Heart right ventricle (tissue), 16 donors: ENCODE measurements at regions not wholly inside any gene's neighbourhood (a gene's known extent, or its start where the extent isn't known, plus 50 kb on each side); places are given as distances from the start of the nearest gene placed in this dataset.
"Not testable (repeated sequence)": the region's sequence is repeated elsewhere in the genome, so short reads cannot be mapped to it uniquely, and the experiment has no call there.

Experiments
- ATAC-seq, 8 donors: fragments of 200-7000 bp; cut with Tn5 transposase; one replicate each; pipeline ENCODE4 v1.9.1; 2020; ENCODE audit warnings: mild to moderate bottlenecking in 8 of 8, moderate library complexity in 8 of 8, moderate number of reproducible peaks in 1 of 8
- DNase-seq, 2 donors: peaks; one replicate each; pipeline ENCODE4 v3.0.0-alpha.2; 2020
- H3K27ac ChIP-seq, 10 donors: fragments of 200-600 bp; sonication (generic) in 2 of 10; one replicate each; pipeline versions ENCODE4 v1.5.0 to v1.8.0; 2020 to 2022; ENCODE audit warnings: mild to moderate bottlenecking in 3 of 10
- H3K27me3 ChIP-seq, 7 donors: fragments of 200-600 bp; one replicate each; pipeline ENCODE4 v1.8.0; 2021 to 2022; ENCODE audit warnings: mild to moderate bottlenecking in 2 of 7
- H3K36me3 ChIP-seq, 9 donors: fragments of 200-600 bp; sonication (generic) in 1 of 9; one replicate each; pipeline versions ENCODE4 v1.5.0 to v1.8.0; 2020 to 2022; ENCODE audit warnings: mild to moderate bottlenecking in 2 of 9
- H3K4me1 ChIP-seq, 9 donors: fragments of 200-600 bp; sonication (generic) in 1 of 9; one replicate each; pipeline versions ENCODE4 v1.5.0 to v1.8.0; 2020 to 2022; ENCODE audit warnings: mild to moderate bottlenecking in 4 of 9
- H3K4me3 ChIP-seq, 10 donors: fragments of 200-600 bp; sonication (generic) in 2 of 10; one replicate each; pipeline versions ENCODE4 v1.5.0 to v1.8.0; 2020 to 2022; ENCODE audit warnings: mild to moderate bottlenecking in 7 of 10, moderate library complexity in 2 of 10
- H3K9me3 ChIP-seq, 11 donors: fragments of 200-600 bp in 10 of 11; sonication (generic) in 2 of 11; one replicate each; pipeline versions ENCODE4 v1.5.0 to v1.8.0; 2013 to 2022; ENCODE audit warnings: mild to moderate bottlenecking in 2 of 11, control low read depth in 1 of 11, moderate library complexity in 1 of 11
- CTCF ChIP-seq, 9 donors: fragments of 200-600 bp; sonication (generic) in 2 of 9; IDR thresholded peaks; one replicate each; pipeline versions ENCODE4 v1.5.0 to v1.8.0; 2021 to 2022; ENCODE audit warnings: antibody characterized with exemption in 9 of 9, mild to moderate bottlenecking in 5 of 9, moderate library complexity in 1 of 9
- WGBS, 2 donors: extraction: QIAGEN DNeasy Blood & Tissue Kit; methylation state at CpG; one replicate each; pipeline ENCODE4 v1.1.7; 2013; ENCODE audit warnings: inconsistent platforms in 1 of 2; 5-methylcytosine and 5-hydroxymethylcytosine counted together
- intact Hi-C, 10 donors: fragments of 100-400 bp; cut with DNase I; formaldehyde crosslinking; loops; one replicate each; pipeline versions ENCODE4 v1.11.1 to v1.14.2; 2022
- donor health status: Arrhythmogenic right ventricular cardiomyopathy.
- donor health status: ischemic (EF 13 %, LVEDD 7.1; RV severe dilation, severe dysfunction).
- donor health status: healthy with polysubstance abuse.
- donor health status: DM: no; HTN: yes; CAD: no.
- donor health status: DM: no; HTN: no; CAD: no.
- donor health status: ischemic (EF 25% LVEDD 6.9; RV normal size, moderate dysfunction).
- donor health status: ischemic (EF 25% LVEDD 5.7; RV mildly dilated, moderate dysfunction).
- donor health status: healthy.
- donor health status: DM: yes; HTN: yes; CAD: no.
- donor health status: Ischemic cardiomyopathy.
- donor health status: ischemic (EF 35%, LVEDD 5.7; RV mildly dilated, moderate dysfunction).
- donor health status: nonischemic (EF 11% LVEDD 7.7; RV severe dilation, severe dysfunction).
- donor health status: DM: yes; HTN: yes; CAD: no.
- donor health status: PGD.
- donor health status: ischemic (EF 29% LVEDD 5.4; RV normal size, mild dysfunction).
- donor health status: nonischemic (EF 23%, LVEDD 6.1; RV moderate dilation, normal function).

GRCh38 chr2:147424766-147425165 is 420.1 kb upstream of the ACVR2A start:
- 92 to 94% methylated on average over 1 of the region's 1 CpG for WGBS, 2 donors
- ATAC-seq (no peak), DNase-seq (no peak)
- Histone ChIP-seq H3K4me1 (peaks cover 0 to 12% (median 0%) of the 10 kb centered on the region in 9 donors), H3K27me3 (no peaks in the 10 kb centered on the region), H3K9me3 (no peaks in the 10 kb centered on the region), H3K27ac (no peak overlapping the region), H3K4me3 (no peak overlapping the region), H3K36me3 (no peaks in the 10 kb centered on the region)
- intact Hi-C loops, result no loop called here
- TF ChIP-seq CTCF (IDR thresholded peaks at IDR 0.05), result no peak

GRCh38 chr2:147420947-147421675 is 423.7 kb upstream of the ACVR2A start:
- Histone ChIP-seq H3K36me3 (no peaks in the 10 kb centered on the region), H3K4me3 (no peak overlapping the region), H3K4me1 (peaks cover 0 to 12% (median 0%) of the 10 kb centered on the region in 9 donors), H3K27me3 (no peaks in the 10 kb centered on the region), H3K27ac (no peak overlapping the region), H3K9me3 (no peaks in the 10 kb centered on the region)
- no peak for TF ChIP-seq CTCF (IDR thresholded peaks at IDR 0.05)
- DNase-seq, result no peak
- intact Hi-C loops, result no loop called here
- ATAC-seq, result no peak
- WGBS, 2 donors, result 75 to 85% methylated on average over 1 of the region's 1 CpG

GRCh38 chr2:147420517-147420916 is 424.3 kb upstream of the ACVR2A start:
- Histone ChIP-seq H3K4me1 (peaks cover 0 to 12% (median 0%) of the 10 kb centered on the region in 9 donors), H3K36me3 (no peaks in the 10 kb centered on the region), H3K27me3 (no peaks in the 10 kb centered on the region), H3K4me3 (no peak overlapping the region), H3K9me3 (no peaks in the 10 kb centered on the region), H3K27ac (no peak overlapping the region)
- DNase-seq (no peak), ATAC-seq (no peak)
- intact Hi-C loops, result no loop called here
- no peak for TF ChIP-seq CTCF (IDR thresholded peaks at IDR 0.05)
- WGBS, 2 donors, result 73 to 81% methylated on average over 7 of the region's 7 CpGs

- H3K4me3 ChIP-seq, result no peak overlapping the region
- intact Hi-C loops, result no loop called here
- no peaks in the 10 kb centered on the region for H3K4me1 ChIP-seq
- H3K27me3 ChIP-seq, result no peaks in the 10 kb centered on the region
- DNase-seq, result no peak
- 80 to 87% methylated on average over 4 of the region's 4 CpGs for WGBS, 2 donors
- ATAC-seq, result no peak
- TF ChIP-seq CTCF (IDR thresholded peaks at IDR 0.05), result no peak
- no peaks in the 10 kb centered on the region for H3K36me3 ChIP-seq
- peaks cover 0 to 20% (median 0%) of the 10 kb centered on the region in 11 donors for H3K9me3 ChIP-seq
- H3K27ac ChIP-seq, result no peak overlapping the region
Measured at GRCh38 chr2:147416099-147416498, 428.7 kb upstream of the ACVR2A start.

- ATAC-seq, H3K27ac ChIP-seq, H3K4me1 ChIP-seq, intact Hi-C loops, H3K4me3 ChIP-seq, H3K36me3 ChIP-seq, H3K27me3 ChIP-seq, DNase-seq: not testable (repeated sequence)
- peaks cover 0 to 30% (median 0%) of the 10 kb centered on the region in 11 donors for H3K9me3 ChIP-seq
- 47 to 55% methylated on average over 1 of the region's 1 CpG for WGBS, 2 donors
Measured at GRCh38 chr2:147414656-147415055, 430.2 kb upstream of the ACVR2A start.
